Endothelial cell of umbilical vein (primary cell): ENCODE measurements at regions not wholly inside any gene's neighbourhood (a gene's known extent, or its start where the extent isn't known, plus 50 kb on each side); places are given as distances from the start of the nearest gene placed in this dataset.

Source experiments
- BruUV-seq: library from RNA; stranded (reverse); fragments of 400-500 nt; replicated peaks from 2 replicates; lab custom pipeline; 2021; lab: Mats Ljungman, UMichigan
- CTCF ChIA-PET: fragments of 300-600, 350-600 bp; sonication (Branson Sonifier 250); formaldehyde crosslinking; loops from one replicate; lab custom pipeline; 2021; ENCODE audit warnings: antibody characterized with exemption, inconsistent platforms; lab: Charles Lee
- POLR2A ChIA-PET: fragments of 300-600, 350-600 bp; sonication (Branson Sonifier 250); formaldehyde crosslinking; loops from one replicate; lab custom pipeline; 2021; ENCODE audit warnings: antibody characterized with exemption, inconsistent platforms; lab: Charles Lee
- DNase-seq: peaks from one replicate; pipeline ENCODE4 v3.0.0-alpha.2; 2011; ENCODE audit warnings: low read depth, low spot score
- FAIRE-seq: peaks from 2 replicates; lab custom pipeline; 2011; peaks lifted over from hg19 to GRCh38; lab: Jason Lieb, UNC
- H2AFZ ChIP-seq: 2 replicates; pipeline ENCODE4 v1.6.0; 2012; ENCODE audit warnings: low read depth, low read length, control low read depth, inconsistent platforms
- H3K27ac ChIP-seq: 2 replicates; pipeline ENCODE4 v1.5.1; 2011; ENCODE audit warnings: low read depth, mild to moderate bottlenecking, control low read depth, low read length, moderate library complexity; ENCODE audit not compliant: insufficient read depth
- H3K27me3 ChIP-seq, 2 experiments: 2 replicates each; pipeline versions ENCODE4 v1.6.0 to v1.6.1; 2011; ENCODE audit warnings: low read length in 2 of 2, mixed read lengths in 1 of 2; ENCODE audit not compliant: control insufficient read depth in 2 of 2, insufficient read depth in 2 of 2
- H3K36me3 ChIP-seq, 2 experiments: 2 replicates in 1 of 2; 3 replicates in 1 of 2; pipeline ENCODE4 v1.5.1; 2011; ENCODE audit warnings: low read length in 2 of 2, mild to moderate bottlenecking in 1 of 2, moderate library complexity in 1 of 2; ENCODE audit not compliant: control insufficient read depth in 2 of 2, insufficient read depth in 2 of 2; ENCODE audit errors: extremely low read depth in 1 of 2
- H3K4me1 ChIP-seq: 3 replicates; pipeline ENCODE4 v1.5.1; 2011; ENCODE audit warnings: mild to moderate bottlenecking, low read length; ENCODE audit not compliant: control insufficient read depth, insufficient read depth; ENCODE audit errors: extremely low read depth
- H3K4me2 ChIP-seq: 2 replicates; pipeline ENCODE4 v1.6.1; 2011; ENCODE audit warnings: low read length, control low read depth, mixed read lengths; ENCODE audit not compliant: insufficient read depth
- H3K4me3 ChIP-seq, 3 experiments: fragments of 200-600 bp in 1 of 3; sonication (generic), shearing (Covaris generic) in 1 of 3; replicated peaks in 1 of 3; 2 replicates each; pipeline ENCODE4 v1.5.1; 2011 to 2016; ENCODE audit warnings: control low read depth in 3 of 3, low read length in 3 of 3, mild to moderate bottlenecking in 2 of 3, inconsistent platforms in 1 of 3, low read depth in 1 of 3, moderate library complexity in 1 of 3; ENCODE audit not compliant: insufficient read depth in 1 of 3
- H3K79me2 ChIP-seq: 2 replicates; pipeline ENCODE4 v1.6.0; 2012; ENCODE audit warnings: low read length, inconsistent platforms; ENCODE audit not compliant: control insufficient read depth, insufficient read depth
- H3K9ac ChIP-seq: replicated peaks from 2 replicates; pipeline ENCODE3; 2011; ENCODE audit warnings: low read length, control low read depth; ENCODE audit not compliant: insufficient read depth; ENCODE audit errors: extremely low read depth
- H3K9me1 ChIP-seq: replicated peaks from 3 replicates; pipeline ENCODE4 v1.6.0; 2011; ENCODE audit warnings: mild to moderate bottlenecking, low read length; ENCODE audit not compliant: control insufficient read depth, insufficient read depth; ENCODE audit errors: extremely low read depth
- H3K9me3 ChIP-seq: replicated peaks from 2 replicates; pipeline ENCODE4 v1.5.1; 2012; ENCODE audit warnings: low read length, inconsistent platforms; ENCODE audit not compliant: control insufficient read depth, insufficient read depth
- H4K20me1 ChIP-seq: replicated peaks from 2 replicates; pipeline ENCODE3; 2011; ENCODE audit warnings: mild to moderate bottlenecking, low read length; ENCODE audit not compliant: control insufficient read depth, insufficient read depth; ENCODE audit errors: extremely low read depth
- CTCF ChIP-seq, 2 donors: IDR thresholded peaks; 1 replicate in 1 of 2; 2 replicates in 1 of 2; pipeline ENCODE4 v1.5.1; 2011; ENCODE audit warnings: low read length in 2 of 2, mild to moderate bottlenecking in 2 of 2, moderate library complexity in 2 of 2, control low read depth in 1 of 2, inconsistent platforms in 1 of 2, low read depth in 1 of 2; ENCODE audit not compliant: insufficient read depth in 1 of 2; ENCODE audit errors: extremely low read depth in 1 of 2
- EZH2 ChIP-seq: IDR thresholded peaks from 2 replicates; pipeline ENCODE4 v1.6.1; 2012; ENCODE audit warnings: borderline replicate concordance, low read depth, mild to moderate bottlenecking, moderate library complexity, low read length, inconsistent platforms; ENCODE audit not compliant: severe bottlenecking
- FOS ChIP-seq: IDR thresholded peaks from 2 replicates; pipeline ENCODE4 v1.6.1; 2011; ENCODE audit warnings: mild to moderate bottlenecking, low read length, moderate library complexity, borderline replicate concordance; ENCODE audit not compliant: insufficient read depth
- GATA2 ChIP-seq: IDR thresholded peaks from 2 replicates; pipeline ENCODE4 v1.7.0; 2011; ENCODE audit warnings: low read depth, mild to moderate bottlenecking, moderate library complexity, mixed read lengths, low read length; ENCODE audit not compliant: insufficient read length, insufficient read depth
- JUN ChIP-seq: IDR thresholded peaks from 2 replicates; pipeline ENCODE4 v1.6.1; 2011; ENCODE audit warnings: borderline replicate concordance, low read depth; ENCODE audit not compliant: insufficient read length, insufficient read depth
- MYC ChIP-seq: IDR thresholded peaks from one replicate; pipeline ENCODE4 v1.6.1; 2011; ENCODE audit warnings: mild to moderate bottlenecking, low read depth, low read length
- POLR2A ChIP-seq: IDR thresholded peaks from 2 replicates; pipeline ENCODE4 v1.6.1; 2012; ENCODE audit warnings: low read depth, mild to moderate bottlenecking, control low read depth, low read length
- POLR2AphosphoS5 ChIP-seq: IDR thresholded peaks from 2 replicates; pipeline ENCODE4 v1.6.1; 2012; ENCODE audit warnings: low read depth, mild to moderate bottlenecking, control low read depth, low read length, moderate library complexity; ENCODE audit not compliant: insufficient read depth
- dilution Hi-C: fragments of 300-500 bp; cut with MboI; formaldehyde crosslinking; loops from one replicate; pipeline ENCODE4 v1.15.0; 2019; ENCODE audit warnings: low sequenced_read_pairs; ENCODE audit not compliant: extremely low pct_ligation_motif_present
- intact Hi-C: fragments of 100-400 bp; cut with micrococcal nuclease; formaldehyde crosslinking; loops from one replicate; pipeline ENCODE4 v1.10.0; 2022
- TF ChIP-seq, protein P1 (sequence below): IDR thresholded peaks from 2 replicates; pipeline ENCODE4 v1.6.1; 2011; ENCODE audit not compliant: insufficient read depth, insufficient read length

DNA sequence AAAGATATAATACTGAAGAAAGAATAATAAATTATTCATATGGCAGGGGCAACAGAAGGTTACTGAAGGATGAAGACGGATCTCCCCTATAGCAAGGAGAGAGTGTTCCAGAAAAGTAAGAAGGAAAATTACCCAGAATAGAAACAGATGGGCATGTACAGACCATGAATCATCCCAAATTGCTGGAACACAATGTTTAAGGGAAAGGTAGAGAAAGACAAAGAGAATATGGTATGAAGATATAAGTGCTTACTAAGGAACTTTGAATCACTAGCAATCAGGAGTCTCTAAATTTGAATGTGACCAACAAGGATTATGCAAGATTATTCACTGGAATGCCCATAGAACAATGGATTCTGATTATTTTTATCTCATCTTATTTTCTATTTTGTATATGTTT is 375.4 kb downstream of the COL11A1 start:
- dilution Hi-C loops (no loop called here), intact Hi-C loops (no loop called here)
- BruUV-seq = no TSS peak
- no peak for FAIRE-seq
- Histone ChIP-seq H2AFZ (no peak overlapping the region), H3K9me3 (no peaks in the 10 kb centered on the region), H3K4me2 (no peak overlapping the region), H4K20me1 (no peaks in the 10 kb centered on the region), H3K4me3 (no peak overlapping the region), H3K36me3 (no peaks in the 10 kb centered on the region), H3K9ac (no peak overlapping the region), H3K27ac (no peak overlapping the region), H3K9me1 (no peaks in the 10 kb centered on the region), H3K79me2 (no peaks in the 10 kb centered on the region), H3K27me3 (no peaks in the 10 kb centered on the region), H3K4me1 (no peaks in the 10 kb centered on the region)
- no peak for DNase-seq
- POLR2A ChIA-PET = no interaction called here
- CTCF ChIA-PET = no interaction called here
- TF ChIP-seq POLR2A = no peak
- no peak for TF ChIP-seq JUN
- no peak for TF ChIP-seq GATA2
- no peak for TF ChIP-seq POLR2AphosphoS5
- TF ChIP-seq MYC = no peak
- TF ChIP-seq, protein P1, sequence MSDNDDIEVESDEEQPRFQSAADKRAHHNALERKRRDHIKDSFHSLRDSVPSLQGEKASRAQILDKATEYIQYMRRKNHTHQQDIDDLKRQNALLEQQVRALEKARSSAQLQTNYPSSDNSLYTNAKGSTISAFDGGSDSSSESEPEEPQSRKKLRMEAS = no peak
- no peak for TF ChIP-seq EZH2
- TF ChIP-seq CTCF (IDR thresholded peaks at IDR 0.05; ENCODE audit: extremely low read depth in 1 of 2, insufficient read depth in 1 of 2, low read depth in 1 of 2, low read length in 2 of 2) = no peak
- TF ChIP-seq FOS = no peak
